H9 (cell line): ENCODE measurements at regions not wholly inside any gene's neighbourhood (a gene's known extent, or its start where the extent isn't known, plus 50 kb on each side); places are given as distances from the start of the nearest gene placed in this dataset.
A peak's percentile ranks its signal among the peaks of the same experiment; 100 is the strongest.

Experiments used
- DNase-seq: peaks from one replicate; pipeline ENCODE4 v3.0.0-alpha.2; 2017
- H2AFZ ChIP-seq: one replicate; pipeline ENCODE4 v1.6.1; 2013; ENCODE audit warnings: mild to moderate bottlenecking, low read length, control low read depth, moderate library complexity
- H2AK5ac ChIP-seq: 2 replicates; pipeline ENCODE4 v1.6.1; 2013; ENCODE audit warnings: low read length, control low read depth, mixed read lengths; ENCODE audit not compliant: insufficient read length
- H2BK120ac ChIP-seq: one replicate; pipeline ENCODE4 v1.6.1; 2013; ENCODE audit warnings: low read depth, mild to moderate bottlenecking, low read length, control low read depth, inconsistent platforms; ENCODE audit not compliant: poor library complexity, severe bottlenecking
- H2BK12ac ChIP-seq: 2 replicates; pipeline ENCODE4 v1.6.1; 2013; ENCODE audit warnings: low read length, control low read depth, mixed read lengths, low read depth; ENCODE audit not compliant: insufficient read length
- H2BK15ac ChIP-seq: 2 replicates; pipeline ENCODE4 v1.6.1; 2013; ENCODE audit warnings: low read depth, low read length, control low read depth
- H2BK20ac ChIP-seq: one replicate; pipeline ENCODE4 v1.6.1; 2013; ENCODE audit warnings: low read depth, mild to moderate bottlenecking, low read length, control low read depth, inconsistent platforms; ENCODE audit not compliant: poor library complexity, severe bottlenecking
- H2BK5ac ChIP-seq: 2 replicates; pipeline ENCODE4 v1.6.1; 2013; ENCODE audit warnings: low read length, control low read depth, mixed read lengths; ENCODE audit not compliant: insufficient read length
- H3K14ac ChIP-seq: 2 replicates; pipeline ENCODE4 v1.6.1; 2013; ENCODE audit warnings: low read length, control low read depth; ENCODE audit not compliant: insufficient read depth
- H3K18ac ChIP-seq: 2 replicates; pipeline ENCODE4 v1.6.1; 2013; ENCODE audit warnings: low read depth, mild to moderate bottlenecking, mixed read lengths, low read length, control low read depth; ENCODE audit not compliant: insufficient read length
- H3K23ac ChIP-seq: 2 replicates; pipeline ENCODE4 v1.6.1; 2013; ENCODE audit warnings: low read length, control low read depth, mixed read lengths, low read depth; ENCODE audit not compliant: insufficient read length
- H3K23me2 ChIP-seq: 2 replicates; pipeline ENCODE4 v1.6.1; 2013; ENCODE audit warnings: low read depth, mild to moderate bottlenecking, mixed read lengths, low read length, control low read depth; ENCODE audit not compliant: insufficient read length, poor library complexity, severe bottlenecking
- H3K27ac ChIP-seq: 2 replicates; pipeline ENCODE4 v1.5.1; 2013; ENCODE audit warnings: low read length, control low read depth, mixed read lengths, low read depth; ENCODE audit not compliant: insufficient read length
- H3K27me3 ChIP-seq: 2 replicates; pipeline ENCODE4 v1.6.1; 2013; ENCODE audit warnings: low read length, control low read depth, inconsistent platforms; ENCODE audit not compliant: insufficient read depth
- H3K4ac ChIP-seq: 2 replicates; pipeline ENCODE4 v1.6.1; 2013; ENCODE audit warnings: low read depth, mild to moderate bottlenecking, control low read depth, inconsistent platforms, low read length, moderate library complexity
- H3K4me1 ChIP-seq: 2 replicates; pipeline ENCODE4 v1.6.1; 2013; ENCODE audit warnings: low read length, control low read depth, inconsistent platforms; ENCODE audit not compliant: insufficient read depth
- H3K4me2 ChIP-seq: 2 replicates; pipeline ENCODE4 v1.6.1; 2013; ENCODE audit warnings: low read length, control low read depth, mixed read lengths; ENCODE audit not compliant: insufficient read length, insufficient read depth
- H3K56ac ChIP-seq: 2 replicates; pipeline ENCODE4 v1.6.1; 2013; ENCODE audit warnings: low read depth, mild to moderate bottlenecking, mixed read lengths, low read length, control low read depth; ENCODE audit not compliant: insufficient read length
- H3K79me1 ChIP-seq: 2 replicates; pipeline ENCODE4 v1.6.1; 2013; ENCODE audit warnings: low read depth, mild to moderate bottlenecking, moderate library complexity, low read length, control low read depth, inconsistent platforms; ENCODE audit not compliant: insufficient read depth, poor library complexity, severe bottlenecking
- H3K79me2 ChIP-seq: 2 replicates; pipeline ENCODE4 v1.6.1; 2013; ENCODE audit warnings: low read length, control low read depth, inconsistent platforms; ENCODE audit not compliant: insufficient read depth
- H3K9ac ChIP-seq: 2 replicates; pipeline ENCODE4 v1.6.1; 2013; ENCODE audit warnings: low read length, control low read depth, mixed read lengths; ENCODE audit not compliant: insufficient read length; ENCODE audit errors: extremely low read depth
- H3K9me3 ChIP-seq: one replicate; pipeline ENCODE4 v1.6.1; 2013; ENCODE audit warnings: low read depth, low read length, inconsistent platforms; ENCODE audit not compliant: control insufficient read depth
- H3T11ph ChIP-seq: one replicate; pipeline ENCODE4 v1.6.1; 2013; ENCODE audit warnings: mild to moderate bottlenecking, low read length, control low read depth, inconsistent platforms
- H4K20me1 ChIP-seq: one replicate; pipeline ENCODE4 v1.6.1; 2013; ENCODE audit not compliant: control insufficient read depth, insufficient read length, insufficient read depth
- H4K5ac ChIP-seq: 2 replicates; pipeline ENCODE4 v1.6.1; 2013; ENCODE audit warnings: low read depth, mild to moderate bottlenecking, mixed read lengths, low read length, control low read depth; ENCODE audit not compliant: insufficient read length
- H4K8ac ChIP-seq: replicated peaks from 2 replicates; pipeline ENCODE4 v1.6.1; 2013; ENCODE audit warnings: low read length, control low read depth, mixed read lengths, low read depth; ENCODE audit not compliant: insufficient read length
- H4K91ac ChIP-seq: 2 replicates; pipeline ENCODE4 v1.6.1; 2013; ENCODE audit warnings: low read depth, mild to moderate bottlenecking, moderate library complexity, mixed read lengths, low read length, control low read depth; ENCODE audit not compliant: insufficient read length
- H3K27ac Mint-ChIP-seq, 3 experiments: 2 replicates in 2 of 3; 3 replicates in 1 of 3; pipeline ENCODE4 v1.8.0; 2020 to 2021; ENCODE audit warnings: mixed read lengths in 3 of 3, mild to moderate bottlenecking in 1 of 3, moderate library complexity in 1 of 3
- H3K27me3 Mint-ChIP-seq: 2 replicates; pipeline ENCODE4 v1.8.0; 2021; ENCODE audit warnings: low read depth, mild to moderate bottlenecking, moderate library complexity, mixed read lengths
- H3K36me3 Mint-ChIP-seq, 3 experiments: 2 replicates in 2 of 3; 3 replicates in 1 of 3; pipeline ENCODE4 v1.8.0; 2020 to 2021; ENCODE audit warnings: low read depth in 3 of 3, mixed read lengths in 3 of 3; ENCODE audit not compliant: insufficient read depth in 1 of 3
- H3K4me1 Mint-ChIP-seq, 2 experiments: 2 replicates each; pipeline ENCODE4 v1.8.0; 2020; ENCODE audit warnings: mixed read lengths in 2 of 2
- H3K4me3 Mint-ChIP-seq, 2 experiments: 2 replicates in 1 of 2; 3 replicates in 1 of 2; pipeline ENCODE4 v1.8.0; 2020 to 2021; ENCODE audit warnings: mild to moderate bottlenecking in 2 of 2, mixed read lengths in 2 of 2, moderate library complexity in 1 of 2
- H3K9me3 Mint-ChIP-seq, 2 experiments: 2 replicates in 1 of 2; 3 replicates in 1 of 2; pipeline ENCODE4 v1.8.0; 2020; ENCODE audit warnings: mild to moderate bottlenecking in 2 of 2, mixed read lengths in 2 of 2, moderate library complexity in 1 of 2
- WGBS: extraction: QIAGEN DNeasy Blood & Tissue Kit; methylation state at CpG from one replicate; pipeline ENCODE4 v1.1.7; 2013; ENCODE audit warnings: missing lambda C conversion rate, low lambda C conversion rate, mixed read lengths; ENCODE audit not compliant: insufficient read length; ENCODE audit errors: extremely low coverage; 5-methylcytosine and 5-hydroxymethylcytosine counted together
- TF ChIP-seq, protein P1 (sequence below): fragments of 200-600 bp; sonication (generic); conservative IDR thresholded peaks from 3 replicates; pipeline ENCODE4 v1.8.0; 2021; ENCODE audit warnings: antibody characterized with exemption, mild to moderate bottlenecking

DNA sequence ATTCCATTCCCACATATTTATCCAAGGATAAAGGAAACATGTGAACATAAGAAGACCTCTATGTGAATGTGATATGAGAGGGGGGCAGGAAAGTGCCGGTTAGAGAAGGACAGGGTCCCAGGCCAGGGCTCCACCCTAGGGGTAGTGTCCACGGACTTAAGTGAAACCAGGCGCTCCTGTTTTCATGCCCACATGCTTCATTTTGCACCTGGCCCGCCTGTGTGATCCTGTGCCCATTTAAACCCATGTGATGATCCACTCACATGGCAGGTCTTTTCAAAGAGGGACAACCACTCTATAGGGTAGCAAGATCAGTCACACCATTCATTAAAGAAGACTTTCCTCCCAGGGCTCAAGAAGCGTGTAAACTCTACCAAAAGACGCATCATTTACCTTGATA, 865.3 kb upstream of the GJE1 start:
- no peak overlapping the region for H3K56ac ChIP-seq
- H3K23ac ChIP-seq, result no peak overlapping the region
- H3K79me2 ChIP-seq, result no peaks in the 10 kb centered on the region
- no peaks in the 10 kb centered on the region for H3K23me2 ChIP-seq
- TF ChIP-seq, protein P1, sequence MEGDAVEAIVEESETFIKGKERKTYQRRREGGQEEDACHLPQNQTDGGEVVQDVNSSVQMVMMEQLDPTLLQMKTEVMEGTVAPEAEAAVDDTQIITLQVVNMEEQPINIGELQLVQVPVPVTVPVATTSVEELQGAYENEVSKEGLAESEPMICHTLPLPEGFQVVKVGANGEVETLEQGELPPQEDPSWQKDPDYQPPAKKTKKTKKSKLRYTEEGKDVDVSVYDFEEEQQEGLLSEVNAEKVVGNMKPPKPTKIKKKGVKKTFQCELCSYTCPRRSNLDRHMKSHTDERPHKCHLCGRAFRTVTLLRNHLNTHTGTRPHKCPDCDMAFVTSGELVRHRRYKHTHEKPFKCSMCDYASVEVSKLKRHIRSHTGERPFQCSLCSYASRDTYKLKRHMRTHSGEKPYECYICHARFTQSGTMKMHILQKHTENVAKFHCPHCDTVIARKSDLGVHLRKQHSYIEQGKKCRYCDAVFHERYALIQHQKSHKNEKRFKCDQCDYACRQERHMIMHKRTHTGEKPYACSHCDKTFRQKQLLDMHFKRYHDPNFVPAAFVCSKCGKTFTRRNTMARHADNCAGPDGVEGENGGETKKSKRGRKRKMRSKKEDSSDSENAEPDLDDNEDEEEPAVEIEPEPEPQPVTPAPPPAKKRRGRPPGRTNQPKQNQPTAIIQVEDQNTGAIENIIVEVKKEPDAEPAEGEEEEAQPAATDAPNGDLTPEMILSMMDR, result no peak
- WGBS, result no CpG with 5 or more reads among the region's 6 CpGs
- H3K79me1 ChIP-seq, result no peaks in the 10 kb centered on the region
- no peak for DNase-seq
- Mint-ChIP-seq H3K36me3 (no peaks in the 10 kb centered on the region), H3K27ac (no peak overlapping the region), H3K9me3 (no peaks in the 10 kb centered on the region), H3K27me3 (no peaks in the 10 kb centered on the region), H3K4me1 (peaks cover 21 to 25% of the 10 kb centered on the region in 2 experiments), H3K4me3 (no peak overlapping the region)
- H2BK12ac ChIP-seq, result no peak overlapping the region
- H3K4ac ChIP-seq, result no peak overlapping the region
- no peak overlapping the region for H3K27ac ChIP-seq
- no peaks in the 10 kb centered on the region for H3K9me3 ChIP-seq
- H3K4me1 ChIP-seq, result no peaks in the 10 kb centered on the region
- no peak overlapping the region for H4K5ac ChIP-seq
- H3T11ph ChIP-seq, result no peak overlapping the region
- H3K9ac ChIP-seq, result no peak overlapping the region
- H2BK120ac ChIP-seq, result no peak overlapping the region
- H3K14ac ChIP-seq, result no peak overlapping the region
- no peak overlapping the region for H2BK15ac ChIP-seq
- H2BK20ac ChIP-seq, result no peak overlapping the region
- H3K18ac ChIP-seq, result no peak overlapping the region
- no peak overlapping the region for H3K4me2 ChIP-seq
- H2AFZ ChIP-seq, result peak overlapping the region; percentile 40
- H4K8ac ChIP-seq, result no peak overlapping the region
- H4K91ac ChIP-seq, result no peak overlapping the region
- H2AK5ac ChIP-seq, result no peak overlapping the region
- no peaks in the 10 kb centered on the region for H3K27me3 ChIP-seq
- no peak overlapping the region for H2BK5ac ChIP-seq
- no peaks in the 10 kb centered on the region for H4K20me1 ChIP-seq
